ENCODE measurements at regions not wholly inside any gene's neighbourhood (a gene's known extent, or its start where the extent isn't known, plus 50 kb on each side); places are given as distances from the start of the nearest gene placed in this dataset.

GRCh38 chr14:85732031-85732430 is 202.1 kb downstream of the FLRT2 start:
- intact Hi-C loops (cut with micrococcal nuclease), result no loop called here
- no peak for DNase-seq
- H3K9me3 Mint-ChIP-seq, result no peaks in the 10 kb centered on the region
- no peak for ATAC-seq
- Histone ChIP-seq H3K27ac (ENCODE audit: low read length) (no peak overlapping the region), H3K9me3 (ENCODE audit: control insufficient read depth, insufficient read depth, low read length) (no peaks in the 10 kb centered on the region), H3K4me3 (ENCODE audit: low read length) (no peak overlapping the region), H3K36me3 (ENCODE audit: control insufficient read depth, insufficient read depth, low read length) (no peaks in the 10 kb centered on the region), H3K27me3 (ENCODE audit: control insufficient read depth, insufficient read depth, low read length) (no peaks in the 10 kb centered on the region), H3K4me1 (ENCODE audit: control insufficient read depth, insufficient read depth, low read length) (no peaks in the 10 kb centered on the region)
- WGBS (ENCODE audit: insufficient coverage), result 90% methylated on average over 1 of the region's 1 CpG
- H3K27me3 Mint-ChIP-seq (ENCODE audit: low read depth in 2 of 2), result peaks cover 0 to 4% of the 10 kb centered on the region in 2 donors
- H3K4me1 Mint-ChIP-seq, result no peaks in the 10 kb centered on the region
- H3K4me3 Mint-ChIP-seq, result no peak overlapping the region
- TF ChIP-seq CTCF (IDR thresholded peaks at IDR 0.05), result no peak
- no peak overlapping the region for H3K27ac Mint-ChIP-seq
- H3K36me3 Mint-ChIP-seq, result no peaks in the 10 kb centered on the region

- Mint-ChIP-seq H3K4me1 (no peaks in the 10 kb centered on the region), H3K4me3 (no peak overlapping the region), H3K27ac (no peak overlapping the region), H3K36me3 (no peaks in the 10 kb centered on the region), H3K9me3 (no peaks in the 10 kb centered on the region), H3K27me3 (ENCODE audit: low read depth in 2 of 2) (peaks cover 0 to 4% of the 10 kb centered on the region in 2 donors)
- Histone ChIP-seq H3K36me3 (ENCODE audit: control insufficient read depth, insufficient read depth, low read length) (no peaks in the 10 kb centered on the region), H3K27ac (ENCODE audit: low read length) (no peak overlapping the region), H3K4me3 (ENCODE audit: low read length) (no peak overlapping the region), H3K27me3 (ENCODE audit: control insufficient read depth, insufficient read depth, low read length) (no peaks in the 10 kb centered on the region), H3K4me1 (ENCODE audit: control insufficient read depth, insufficient read depth, low read length) (no peaks in the 10 kb centered on the region), H3K9me3 (ENCODE audit: control insufficient read depth, insufficient read depth, low read length) (no peaks in the 10 kb centered on the region)
- DNase-seq, result no peak
- ATAC-seq, result no peak
- TF ChIP-seq CTCF (IDR thresholded peaks at IDR 0.05), result no peak
- intact Hi-C loops (cut with micrococcal nuclease), result no loop called here
Measured at GRCh38 chr14:85731186-85731585, 201.2 kb downstream of the FLRT2 start.

- no peak overlapping the region for H3K27ac Mint-ChIP-seq
- H3K4me1 Mint-ChIP-seq, result no peaks in the 10 kb centered on the region
- Histone ChIP-seq H3K27me3 (ENCODE audit: control insufficient read depth, insufficient read depth, low read length) (no peaks in the 10 kb centered on the region), H3K27ac (ENCODE audit: low read length) (no peak overlapping the region), H3K36me3 (ENCODE audit: control insufficient read depth, insufficient read depth, low read length) (no peaks in the 10 kb centered on the region), H3K4me3 (ENCODE audit: low read length) (no peak overlapping the region), H3K9me3 (ENCODE audit: control insufficient read depth, insufficient read depth, low read length) (no peaks in the 10 kb centered on the region), H3K4me1 (ENCODE audit: control insufficient read depth, insufficient read depth, low read length) (no peaks in the 10 kb centered on the region)
- peaks cover 0 to 4% of the 10 kb centered on the region in 2 donors for H3K27me3 Mint-ChIP-seq (ENCODE audit: low read depth in 2 of 2)
- H3K36me3 Mint-ChIP-seq, result no peaks in the 10 kb centered on the region
- 88% methylated on average over 1 of the region's 3 CpGs for WGBS (ENCODE audit: insufficient coverage)
- H3K9me3 Mint-ChIP-seq, result no peaks in the 10 kb centered on the region
- intact Hi-C loops (cut with micrococcal nuclease), result no loop called here
- TF ChIP-seq CTCF (IDR thresholded peaks at IDR 0.05), result no peak
- DNase-seq (no peak), ATAC-seq (no peak)
- no peak overlapping the region for H3K4me3 Mint-ChIP-seq
Measured at GRCh38 chr14:85728476-85729065, 198.6 kb downstream of the FLRT2 start.

- no peaks in the 10 kb centered on the region for H3K9me3 ChIP-seq (ENCODE audit: control insufficient read depth, insufficient read depth, low read length)
- H3K9me3 Mint-ChIP-seq, result peaks cover 3 to 4% of the 10 kb centered on the region in 2 donors
- no peaks in the 10 kb centered on the region for H3K27me3 Mint-ChIP-seq (ENCODE audit: low read depth in 2 of 2)
- no peak overlapping the region for H3K27ac ChIP-seq (ENCODE audit: low read length)
- no peak for ATAC-seq
- no peak overlapping the region for H3K27ac Mint-ChIP-seq
- H3K4me3 Mint-ChIP-seq, result no peak overlapping the region
- DNase-seq, result no peak
- H3K27me3 ChIP-seq (ENCODE audit: control insufficient read depth, insufficient read depth, low read length), result no peaks in the 10 kb centered on the region
- no peak for TF ChIP-seq CTCF (IDR thresholded peaks at IDR 0.05)
- 90% methylated on average over 1 of the region's 1 CpG for WGBS (ENCODE audit: insufficient coverage)
- H3K36me3 ChIP-seq (ENCODE audit: control insufficient read depth, insufficient read depth, low read length), result no peaks in the 10 kb centered on the region
- H3K4me1 ChIP-seq (ENCODE audit: control insufficient read depth, insufficient read depth, low read length), result no peaks in the 10 kb centered on the region
- no peaks in the 10 kb centered on the region for H3K36me3 Mint-ChIP-seq
- no peaks in the 10 kb centered on the region for H3K4me1 Mint-ChIP-seq
- intact Hi-C loops (cut with micrococcal nuclease), result no loop called here
- no peak overlapping the region for H3K4me3 ChIP-seq (ENCODE audit: low read length)
Measured at GRCh38 chr14:85714069-85714468, 184.1 kb downstream of the FLRT2 start.
